Suppressor macrophage treated with lipopolysaccharide for 1 hour (primary cell): ENCODE measurements at regions not wholly inside any gene's neighbourhood (a gene's known extent, or its start where the extent isn't known, plus 50 kb on each side); places are given as distances from the start of the nearest gene placed in this dataset.

Experiments
- DNase-seq, 3 donors: peaks; one replicate each; pipeline ENCODE4 v3.0.0-alpha.2; 2020 to 2022

- no peak for DNase-seq
Measured at GRCh38 chr7:155901176-155901575, 88.9 kb upstream of the SHH start.

GRCh38 chr7:155899596-155899995 lies 87.3 kb upstream of the SHH start:
- DNase-seq: no peak

- DNase-seq: no peak
Measured at GRCh38 chr7:155897758-155898386, 85.6 kb upstream of the SHH start.

GRCh38 chr7:155896531-155897263 lies 84.4 kb upstream of the SHH start:
- no peak for DNase-seq

GRCh38 chr7:155893664-155894063 lies 81.4 kb upstream of the SHH start:
- no peak for DNase-seq

GRCh38 chr7:155893176-155893575 lies 80.9 kb upstream of the SHH start:
- no peak for DNase-seq

GRCh38 chr7:155889636-155890511 lies 77.6 kb upstream of the SHH start:
- DNase-seq: no peak

GRCh38 chr7:155887174-155887525 lies 74.9 kb upstream of the SHH start:
- DNase-seq: no peak

- DNase-seq: no peak
Measured at GRCh38 chr7:155886391-155887173, 74.3 kb upstream of the SHH start.

- DNase-seq: peak; percentile 5 to 52 (median 30)
Measured at GRCh38 chr7:155885167-155886155, 73.2 kb upstream of the SHH start.

- no peak for DNase-seq
Measured at GRCh38 chr7:155884225-155885166, 72.2 kb upstream of the SHH start.

GRCh38 chr7:155883491-155884224 lies 71.4 kb upstream of the SHH start:
- DNase-seq: no peak

- DNase-seq: no peak
Measured at GRCh38 chr7:155882596-155882995, 70.3 kb upstream of the SHH start.

GRCh38 chr7:155881471-155882350 lies 69.4 kb upstream of the SHH start:
- no peak for DNase-seq

- no peak for DNase-seq
Measured at GRCh38 chr7:155880721-155881120, 68.5 kb upstream of the SHH start.

- no peak for DNase-seq
Measured at GRCh38 chr7:155879592-155879991, 67.3 kb upstream of the SHH start.

- DNase-seq: no peak
Measured at GRCh38 chr7:155878674-155879073, 66.4 kb upstream of the SHH start.

GRCh38 chr7:155878250-155878649 lies 66.0 kb upstream of the SHH start:
- no peak for DNase-seq

- DNase-seq: no peak
Measured at GRCh38 chr7:155877167-155877566, 64.9 kb upstream of the SHH start.
